HCEC 1CT (cell line): ENCODE measurements at regions not wholly inside any gene's neighbourhood (a gene's known extent, or its start where the extent isn't known, plus 50 kb on each side); places are given as distances from the start of the nearest gene placed in this dataset.
"Not testable (repeated sequence)": the region's sequence is repeated elsewhere in the genome, so short reads cannot be mapped to it uniquely, and the experiment has no call there.

ENCODE experiments used
- DNase-seq: peaks from one replicate; pipeline ENCODE4 v3.0.0-alpha.2; 2017

DNA sequence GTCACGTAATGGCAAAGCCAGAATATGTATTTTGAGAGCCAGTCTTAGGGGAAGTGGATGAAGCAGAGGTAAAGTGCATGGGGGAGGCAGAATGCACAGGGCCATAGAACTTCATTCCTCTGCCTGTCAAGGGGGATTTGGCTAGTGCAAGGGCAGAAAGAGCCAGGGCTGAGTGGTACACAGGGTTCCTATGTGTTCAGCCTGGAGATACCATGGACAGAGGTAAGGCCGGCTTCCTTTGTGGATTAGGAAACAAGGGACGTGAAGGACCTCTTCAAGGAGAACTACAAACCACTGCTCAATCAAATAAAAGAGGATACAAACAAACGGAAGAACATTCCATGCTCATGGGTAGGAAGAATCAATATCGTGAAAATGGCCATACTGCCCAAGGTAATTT, 241.1 kb upstream of the ELAVL2 start:
- not testable (repeated sequence) for DNase-seq

- DNase-seq, result no peak
Measured at GRCh38 chr9:24059651-24060050, 233.6 kb upstream of the ELAVL2 start.

DNA sequence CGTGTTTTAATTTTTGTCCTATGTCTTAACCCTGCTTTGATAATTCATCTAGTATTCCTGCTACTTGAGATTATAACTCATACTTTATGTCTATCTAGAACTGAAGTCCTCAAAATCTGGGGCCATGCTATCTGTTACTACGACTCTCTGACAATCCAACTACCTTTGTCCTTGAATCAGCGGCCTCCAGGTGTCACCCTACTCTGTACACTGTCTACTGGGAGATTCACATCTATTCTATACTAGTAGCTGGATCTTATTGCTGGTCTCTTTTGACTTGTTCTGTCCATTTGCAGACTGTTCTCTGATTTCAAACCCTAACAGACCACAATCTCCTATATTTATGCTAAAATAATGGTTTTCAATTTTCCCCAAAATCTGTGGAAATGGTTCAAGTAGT, 225.5 kb upstream of the ELAVL2 start:
- no peak for DNase-seq

- not testable (repeated sequence) for DNase-seq
Measured at GRCh38 chr9:24050239-24050638, 224.2 kb upstream of the ELAVL2 start.

GRCh38 chr9:24045150-24045549, 219.1 kb upstream of the ELAVL2 start:
- DNase-seq, result no peak

GRCh38 chr9:24044576-24044975, 218.5 kb upstream of the ELAVL2 start:
- no peak for DNase-seq

DNA sequence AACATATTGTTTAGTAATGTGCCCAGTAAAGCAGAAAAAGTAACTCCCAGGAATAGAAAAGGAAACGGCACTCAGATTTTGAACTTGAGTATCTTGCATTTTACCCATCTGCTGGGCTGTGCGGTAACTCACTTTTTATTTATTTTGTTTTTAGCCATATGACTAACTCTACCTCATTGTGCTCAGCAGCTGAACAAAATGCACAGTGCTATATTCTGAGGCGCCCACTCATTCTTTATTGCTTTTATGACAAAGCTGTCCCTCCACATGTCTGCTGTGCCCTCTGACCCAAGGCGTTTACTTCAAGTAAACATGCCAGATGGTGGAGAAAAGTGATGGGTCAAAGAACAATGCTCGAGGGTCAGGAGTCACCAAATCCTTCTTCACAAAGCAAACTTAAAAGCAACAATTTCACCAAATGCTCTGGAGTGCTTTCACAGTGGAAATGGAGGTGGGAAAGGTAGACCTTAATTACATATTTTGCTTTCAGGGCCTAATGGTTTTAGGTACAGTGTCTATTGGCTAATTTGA, 215.2 kb upstream of the ELAVL2 start:
- DNase-seq, result no peak

DNA sequence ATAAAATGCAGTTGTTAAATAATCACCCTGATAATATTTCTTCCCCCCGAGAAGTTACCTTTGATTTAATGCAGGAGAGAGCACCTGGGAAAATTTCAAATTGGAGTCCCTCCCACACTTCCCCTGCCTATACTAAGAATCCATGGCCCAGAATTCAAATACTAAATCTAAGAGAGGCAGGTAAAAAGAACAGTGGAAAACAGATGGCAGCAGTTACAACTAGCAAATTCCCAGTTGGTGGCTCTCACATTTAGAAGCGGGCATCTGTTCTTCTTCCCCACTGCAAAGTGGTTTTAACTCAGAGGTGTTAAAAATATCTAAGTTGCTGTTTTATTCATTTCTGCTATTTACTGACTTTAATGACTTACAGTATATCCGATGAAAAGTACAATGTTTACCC, 210.4 kb upstream of the ELAVL2 start:
- no peak for DNase-seq

- no peak for DNase-seq
Measured at GRCh38 chr9:24035816-24036215, 209.8 kb upstream of the ELAVL2 start.

- no peak for DNase-seq
Measured at GRCh38 chr9:24011881-24012280, 185.8 kb upstream of the ELAVL2 start.

GRCh38 chr9:24011009-24011717, 185.1 kb upstream of the ELAVL2 start:
- DNase-seq, result no peak

GRCh38 chr9:24009322-24009721, 183.3 kb upstream of the ELAVL2 start:
- DNase-seq, result no peak

DNA sequence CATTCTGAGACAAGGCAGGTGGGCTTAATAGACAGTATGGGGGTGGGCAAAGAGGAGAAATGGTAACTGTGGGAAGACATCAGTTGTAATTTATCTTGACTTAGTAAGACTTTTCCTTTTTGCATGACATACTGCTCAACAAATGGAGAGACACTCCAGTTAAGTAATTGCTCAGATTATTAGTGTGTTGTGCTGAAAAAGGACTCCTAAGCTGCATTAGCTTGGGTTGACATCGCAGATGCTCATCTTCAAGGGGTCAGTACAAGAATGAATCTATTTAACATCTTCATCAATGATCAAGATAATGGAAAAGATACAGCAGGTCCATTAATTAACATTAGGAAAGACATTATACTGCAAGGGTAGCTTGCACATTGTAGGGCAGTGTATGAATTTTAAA, 181.1 kb upstream of the ELAVL2 start:
- DNase-seq, result no peak

GRCh38 chr9:23991874-23992273, 165.8 kb upstream of the ELAVL2 start:
- DNase-seq, result not testable (repeated sequence)

GRCh38 chr9:23979491-23979890, 153.5 kb upstream of the ELAVL2 start:
- DNase-seq, result no peak

DNA sequence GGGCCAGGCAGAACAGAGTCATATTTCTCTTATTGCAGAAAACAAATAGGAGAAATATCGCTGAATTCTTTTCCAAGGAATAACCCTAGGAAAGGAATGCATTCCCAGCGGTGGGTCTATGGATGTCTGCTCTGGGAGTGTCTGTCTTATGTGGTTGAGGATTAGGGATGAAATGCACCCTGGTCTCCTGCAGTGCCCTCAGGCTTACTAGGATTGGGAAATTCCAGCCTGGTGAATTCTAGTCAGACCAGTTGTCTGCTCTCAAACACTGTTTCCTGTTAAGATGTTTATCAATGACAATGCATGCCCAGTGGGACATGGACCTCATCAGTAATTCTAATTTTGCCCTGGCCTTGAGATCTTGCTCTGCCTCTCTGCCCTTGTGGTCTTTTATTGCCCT, 136.1 kb upstream of the ELAVL2 start:
- DNase-seq, result no peak

GRCh38 chr9:23945897-23946296, 119.9 kb upstream of the ELAVL2 start:
- DNase-seq, result no peak

DNA sequence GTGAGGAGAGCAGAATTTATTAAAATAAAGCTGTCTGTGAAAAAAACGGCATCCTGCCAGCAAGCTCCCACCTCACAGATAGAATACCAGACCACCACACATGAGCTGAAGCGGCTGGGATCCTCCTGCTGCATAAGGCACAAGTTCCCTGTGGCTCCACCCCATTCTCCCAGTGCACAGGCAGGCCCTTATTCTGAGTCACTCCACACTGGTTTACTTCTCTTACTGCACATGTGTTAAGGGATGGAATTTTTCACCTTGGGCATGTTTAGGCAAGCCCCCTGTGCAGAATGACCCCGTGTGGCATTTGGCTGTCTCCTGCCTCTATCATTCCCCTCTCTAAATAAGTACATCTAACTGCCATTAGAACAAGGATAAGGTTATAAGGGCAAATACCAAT, 115.0 kb upstream of the ELAVL2 start:
- no peak for DNase-seq

DNA sequence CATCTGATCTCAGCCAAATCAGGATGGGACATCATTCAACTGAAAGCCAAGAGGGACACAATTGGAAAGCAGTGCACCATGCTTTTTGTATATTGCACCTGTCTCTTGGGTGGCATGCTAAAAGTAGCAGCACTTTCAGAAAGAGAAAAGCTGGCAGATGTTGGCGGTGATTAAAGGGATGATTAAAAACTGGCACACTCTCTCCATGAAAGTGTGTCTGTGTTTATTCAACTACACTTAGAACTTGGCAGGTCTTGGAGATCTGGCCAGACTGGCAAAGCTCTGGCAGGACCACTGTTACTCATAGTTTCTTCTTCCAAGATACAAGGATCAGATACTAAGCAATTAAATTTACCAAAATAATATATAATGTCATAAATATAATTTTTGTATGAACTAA, 112.9 kb upstream of the ELAVL2 start:
- DNase-seq, result no peak

- DNase-seq, result no peak
Measured at GRCh38 chr9:23934291-23934906, 108.4 kb upstream of the ELAVL2 start.

GRCh38 chr9:23933348-23933747, 107.3 kb upstream of the ELAVL2 start:
- no peak for DNase-seq

- DNase-seq, result no peak
Measured at GRCh38 chr9:23926368-23926767, 100.3 kb upstream of the ELAVL2 start.

GRCh38 chr9:23914431-23915003, 88.5 kb upstream of the ELAVL2 start:
- DNase-seq, result no peak

DNA sequence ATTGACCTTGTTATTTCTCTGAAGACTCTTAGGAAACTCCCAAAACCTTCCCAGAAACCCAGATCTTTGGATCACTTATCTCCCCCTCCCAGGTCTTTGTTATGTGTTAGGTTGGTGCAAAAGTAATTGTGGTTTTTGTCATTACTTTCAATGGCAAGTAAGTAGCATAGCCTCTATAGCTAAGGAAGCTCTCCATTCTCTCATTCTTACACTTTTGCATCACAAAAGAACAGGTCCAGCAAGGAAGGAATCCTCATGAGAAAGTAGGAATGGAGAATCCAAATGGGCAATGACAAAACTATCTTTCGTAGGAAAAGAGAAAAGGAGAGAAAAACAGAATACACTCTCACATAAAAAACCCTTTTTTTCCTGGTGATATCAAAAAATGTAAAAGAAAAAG, 81.3 kb upstream of the ELAVL2 start:
- DNase-seq, result no peak
